Neural crest cell (in vitro differentiated cells): ENCODE measurements at regions not wholly inside any gene's neighbourhood (a gene's known extent, or its start where the extent isn't known, plus 50 kb on each side); places are given as distances from the start of the nearest gene placed in this dataset.

ENCODE experiments used
- DNase-seq: peaks from one replicate; pipeline ENCODE4 v3.0.0; 2021; ENCODE audit warnings: low read depth, mixed read lengths, low spot score
- H3K27ac Mint-ChIP-seq: one replicate; pipeline ENCODE4 v1.8.0; 2021; ENCODE audit warnings: mild to moderate bottlenecking, mixed read lengths; ENCODE audit not compliant: unreplicated experiment
- H3K27me3 Mint-ChIP-seq: 2 replicates; pipeline ENCODE4 v1.8.0; 2021; ENCODE audit warnings: low read depth, mild to moderate bottlenecking, mixed read lengths
- H3K36me3 Mint-ChIP-seq: 2 replicates; pipeline ENCODE4 v1.8.0; 2021; ENCODE audit warnings: low read depth, mild to moderate bottlenecking, mixed read lengths
- H3K4me1 Mint-ChIP-seq: 2 replicates; pipeline ENCODE4 v1.8.0; 2021; ENCODE audit warnings: mixed read lengths
- H3K4me3 Mint-ChIP-seq: one replicate; pipeline ENCODE4 v1.8.0; 2021; ENCODE audit warnings: mild to moderate bottlenecking, mixed read lengths
- H3K9me3 Mint-ChIP-seq: 2 replicates; pipeline ENCODE4 v1.8.0; 2021; ENCODE audit warnings: mixed read lengths
- TF ChIP-seq, protein P1 (sequence below): fragments of 200-600 bp; sonication (generic); conservative IDR thresholded peaks from 2 replicates; pipeline ENCODE4 v1.5.0; 2021; ENCODE audit warnings: antibody characterized with exemption, mild to moderate bottlenecking

DNA sequence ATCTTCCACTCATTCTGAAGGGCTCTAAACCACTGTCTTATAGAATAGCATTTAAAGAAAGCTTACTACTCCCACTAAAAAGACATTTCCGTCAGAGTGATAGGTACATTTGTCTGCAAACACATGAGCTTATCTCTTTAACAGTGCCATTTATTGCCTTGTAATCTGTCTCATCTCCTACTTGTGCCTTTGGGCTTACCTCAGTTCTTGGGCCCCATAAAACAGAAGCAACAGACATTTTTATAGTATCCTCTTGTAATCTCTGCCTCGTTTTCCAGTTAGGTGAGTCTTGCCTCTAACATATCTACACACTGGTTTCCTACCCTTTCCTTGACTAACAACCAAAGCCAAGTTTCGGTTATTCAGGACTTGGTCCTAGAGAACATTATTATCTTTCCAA lies 681.4 kb upstream of the KIF2B start:
- Mint-ChIP-seq H3K4me3 (no peak overlapping the region), H3K27me3 (no peaks in the 10 kb centered on the region), H3K36me3 (no peaks in the 10 kb centered on the region), H3K4me1 (peaks cover 26% of the 10 kb centered on the region), H3K27ac (no peak overlapping the region), H3K9me3 (no peaks in the 10 kb centered on the region)
- TF ChIP-seq, protein P1, sequence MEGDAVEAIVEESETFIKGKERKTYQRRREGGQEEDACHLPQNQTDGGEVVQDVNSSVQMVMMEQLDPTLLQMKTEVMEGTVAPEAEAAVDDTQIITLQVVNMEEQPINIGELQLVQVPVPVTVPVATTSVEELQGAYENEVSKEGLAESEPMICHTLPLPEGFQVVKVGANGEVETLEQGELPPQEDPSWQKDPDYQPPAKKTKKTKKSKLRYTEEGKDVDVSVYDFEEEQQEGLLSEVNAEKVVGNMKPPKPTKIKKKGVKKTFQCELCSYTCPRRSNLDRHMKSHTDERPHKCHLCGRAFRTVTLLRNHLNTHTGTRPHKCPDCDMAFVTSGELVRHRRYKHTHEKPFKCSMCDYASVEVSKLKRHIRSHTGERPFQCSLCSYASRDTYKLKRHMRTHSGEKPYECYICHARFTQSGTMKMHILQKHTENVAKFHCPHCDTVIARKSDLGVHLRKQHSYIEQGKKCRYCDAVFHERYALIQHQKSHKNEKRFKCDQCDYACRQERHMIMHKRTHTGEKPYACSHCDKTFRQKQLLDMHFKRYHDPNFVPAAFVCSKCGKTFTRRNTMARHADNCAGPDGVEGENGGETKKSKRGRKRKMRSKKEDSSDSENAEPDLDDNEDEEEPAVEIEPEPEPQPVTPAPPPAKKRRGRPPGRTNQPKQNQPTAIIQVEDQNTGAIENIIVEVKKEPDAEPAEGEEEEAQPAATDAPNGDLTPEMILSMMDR: no peak
- DNase-seq: no peak

DNA sequence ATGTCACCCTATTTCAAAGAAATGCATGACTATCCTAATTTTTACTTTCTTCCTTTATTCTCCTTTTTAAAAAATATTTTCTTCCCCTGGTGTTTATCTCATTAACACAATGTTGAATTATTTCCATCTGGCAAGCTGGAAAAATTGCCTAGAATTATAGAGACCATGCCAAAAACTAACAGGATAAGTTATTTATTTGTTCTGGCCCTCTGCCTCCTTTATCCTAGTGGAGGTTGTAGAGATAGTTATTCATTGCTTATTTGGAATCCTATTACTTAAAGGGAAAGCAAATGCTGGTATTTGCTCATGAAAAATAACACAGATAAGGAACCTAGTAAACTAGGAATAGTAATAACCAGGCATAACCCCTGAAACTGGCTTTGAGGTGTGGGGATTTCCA lies 684.9 kb upstream of the KIF2B start:
- H3K9me3 Mint-ChIP-seq: no peaks in the 10 kb centered on the region
- TF ChIP-seq, protein P1: no peak
- no peaks in the 10 kb centered on the region for H3K27me3 Mint-ChIP-seq
- H3K4me1 Mint-ChIP-seq: peaks cover 11% of the 10 kb centered on the region
- H3K36me3 Mint-ChIP-seq: no peaks in the 10 kb centered on the region
- no peak for DNase-seq
- no peak overlapping the region for H3K27ac Mint-ChIP-seq
- H3K4me3 Mint-ChIP-seq: no peak overlapping the region

- H3K27me3 Mint-ChIP-seq: no peaks in the 10 kb centered on the region
These were observed 686.8 kb upstream of the KIF2B start for GRCh38 chr17:53135969-53136368.

DNA sequence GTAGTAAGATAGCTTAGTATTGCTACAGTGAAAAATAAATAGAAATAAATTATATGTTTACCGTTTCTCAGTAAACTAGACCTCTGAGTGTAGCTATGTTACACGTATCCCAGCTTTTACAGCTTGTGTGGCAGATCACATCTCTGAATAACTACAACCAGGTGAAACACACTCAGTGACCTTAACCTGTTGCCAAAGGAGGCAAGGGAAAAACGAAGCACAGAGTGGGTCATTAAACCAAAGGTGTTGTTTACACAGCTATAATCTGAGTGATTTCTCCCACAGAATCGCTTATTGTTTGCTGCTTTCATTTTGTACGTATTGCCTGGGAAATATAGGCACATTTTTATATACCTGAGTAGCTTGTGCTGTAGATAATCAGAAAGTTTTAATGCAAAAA lies 688.2 kb upstream of the KIF2B start:
- TF ChIP-seq, protein P1: no peak
- peaks cover 8% of the 10 kb centered on the region for H3K4me1 Mint-ChIP-seq
- DNase-seq: no peak
- no peaks in the 10 kb centered on the region for H3K27me3 Mint-ChIP-seq
- no peaks in the 10 kb centered on the region for H3K9me3 Mint-ChIP-seq
- no peak overlapping the region for H3K4me3 Mint-ChIP-seq
- H3K27ac Mint-ChIP-seq: no peak overlapping the region
- H3K36me3 Mint-ChIP-seq: no peaks in the 10 kb centered on the region

More at GRCh38 chr17:53135969-53136368, 686.8 kb upstream of the KIF2B start:
- TF ChIP-seq, protein P1: no peak
- DNase-seq: no peak
- H3K4me3 Mint-ChIP-seq: no peak overlapping the region
- peaks cover 8% of the 10 kb centered on the region for H3K4me1 Mint-ChIP-seq
- H3K9me3 Mint-ChIP-seq: no peaks in the 10 kb centered on the region
- H3K36me3 Mint-ChIP-seq: no peaks in the 10 kb centered on the region
- H3K27ac Mint-ChIP-seq: no peak overlapping the region

GRCh38 chr17:53133876-53134275 lies 688.9 kb upstream of the KIF2B start:
- no peak for DNase-seq
- no peak overlapping the region for H3K4me3 Mint-ChIP-seq
- no peaks in the 10 kb centered on the region for H3K36me3 Mint-ChIP-seq
- H3K9me3 Mint-ChIP-seq: no peaks in the 10 kb centered on the region
- no peak overlapping the region for H3K27ac Mint-ChIP-seq
- peaks cover 8% of the 10 kb centered on the region for H3K4me1 Mint-ChIP-seq
- TF ChIP-seq, protein P1: no peak
- H3K27me3 Mint-ChIP-seq: no peaks in the 10 kb centered on the region

DNA sequence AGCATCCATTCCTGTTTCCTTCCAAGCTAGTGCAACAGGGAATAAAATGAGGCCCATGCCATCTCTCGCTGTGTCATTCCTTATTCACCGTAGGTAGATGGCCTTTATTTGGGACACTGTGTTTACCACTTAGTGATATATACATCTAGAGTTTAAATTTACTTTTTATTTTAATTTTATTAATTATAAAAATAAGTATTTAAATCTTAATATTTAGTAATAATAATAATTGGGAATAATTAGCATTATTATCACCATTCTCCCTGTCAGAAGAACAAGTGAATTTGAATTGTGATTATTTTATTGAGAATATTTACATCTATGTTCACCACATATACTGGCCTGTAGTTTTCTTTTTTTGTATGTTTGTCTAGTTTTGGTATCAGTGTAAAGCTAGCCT lies 692.9 kb upstream of the KIF2B start:
- no peak overlapping the region for H3K27ac Mint-ChIP-seq
- H3K27me3 Mint-ChIP-seq: no peaks in the 10 kb centered on the region
- no peaks in the 10 kb centered on the region for H3K9me3 Mint-ChIP-seq
- no peak for DNase-seq
- TF ChIP-seq, protein P1: no peak
- no peaks in the 10 kb centered on the region for H3K4me1 Mint-ChIP-seq
- no peaks in the 10 kb centered on the region for H3K36me3 Mint-ChIP-seq
- H3K4me3 Mint-ChIP-seq: no peak overlapping the region
